Hematopoietic multipotent progenitor cell treated with erythropoietin and hydrocortisone succinate and interleukin-3 and kit ligand, for 4 days (in vitro differentiated cells): ENCODE measurements at regions not wholly inside any gene's neighbourhood (a gene's known extent, or its start where the extent isn't known, plus 50 kb on each side); places are given as distances from the start of the nearest gene placed in this dataset.
"Not testable (repeated sequence)": the region's sequence is repeated elsewhere in the genome, so short reads cannot be mapped to it uniquely, and the experiment has no call there.

ENCODE experiments used
- DNase-seq: peaks from one replicate; pipeline ENCODE4 v3.0.0-alpha.2; 2015

DNA sequence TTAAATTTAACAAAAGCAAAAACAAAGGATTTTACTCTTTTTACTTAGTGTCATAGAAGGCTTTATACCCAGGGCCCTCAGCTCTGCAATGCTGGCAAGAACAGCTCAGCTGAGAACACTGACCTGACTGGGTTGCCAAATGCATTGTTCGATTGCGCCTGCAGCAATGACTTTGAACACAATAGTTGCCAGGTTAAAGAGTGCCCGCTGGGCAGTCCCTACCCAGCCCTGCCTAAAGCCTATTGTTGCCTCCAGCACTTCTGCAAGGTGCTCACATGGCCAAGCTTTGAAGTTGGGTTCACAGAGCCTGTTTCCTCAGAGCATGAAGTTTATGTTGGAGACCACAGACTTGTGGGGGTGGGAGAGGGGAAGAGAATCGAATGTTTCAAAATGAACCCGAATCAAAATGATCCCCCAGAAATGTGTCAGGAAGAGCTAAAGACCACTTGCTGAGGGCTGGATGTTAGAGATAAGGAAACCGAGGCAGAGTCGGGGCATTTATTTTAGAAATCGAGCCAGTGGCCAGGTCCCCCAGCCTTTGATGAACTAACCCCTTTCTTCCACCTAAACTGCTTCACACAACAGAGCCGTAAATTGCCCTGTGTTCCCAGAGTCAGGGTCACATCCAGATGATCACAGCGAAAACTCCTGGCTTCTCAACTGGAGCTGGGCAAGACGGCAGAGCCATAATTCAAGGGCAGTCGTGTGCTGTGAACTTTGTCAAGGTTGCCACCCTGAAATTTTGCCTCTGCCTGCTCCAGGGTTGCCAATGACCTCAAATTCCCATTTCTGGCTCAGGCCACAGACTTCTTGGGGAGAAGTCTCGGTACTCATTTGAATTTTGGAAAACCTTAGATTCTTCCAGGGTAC, 55.0 kb downstream of the FOXA2 start:
- no peak for DNase-seq

- no peak for DNase-seq
These were observed 57.8 kb downstream of the FOXA2 start for GRCh38 chr20:22526512-22527012.

DNA sequence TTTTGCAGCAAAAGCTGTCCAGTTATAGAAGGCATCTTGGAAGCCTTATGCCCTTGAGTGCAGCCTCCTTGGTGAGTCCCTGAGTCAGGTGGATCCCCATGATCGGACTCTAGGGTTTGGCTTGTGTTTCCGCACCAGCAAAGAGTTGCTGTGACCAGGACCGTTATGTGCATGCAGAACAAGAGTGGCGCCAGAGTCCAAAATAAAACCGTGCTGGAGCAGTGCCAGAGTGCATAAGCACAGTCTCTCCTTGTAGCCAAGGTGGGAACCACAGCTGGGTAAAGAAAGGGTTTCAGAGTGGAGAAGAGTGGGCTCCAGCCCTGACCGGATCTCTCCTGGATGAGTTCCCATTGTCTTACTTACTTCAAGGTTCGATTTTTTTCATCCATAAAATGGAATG, 58.6 kb downstream of the FOXA2 start:
- DNase-seq: no peak

DNA sequence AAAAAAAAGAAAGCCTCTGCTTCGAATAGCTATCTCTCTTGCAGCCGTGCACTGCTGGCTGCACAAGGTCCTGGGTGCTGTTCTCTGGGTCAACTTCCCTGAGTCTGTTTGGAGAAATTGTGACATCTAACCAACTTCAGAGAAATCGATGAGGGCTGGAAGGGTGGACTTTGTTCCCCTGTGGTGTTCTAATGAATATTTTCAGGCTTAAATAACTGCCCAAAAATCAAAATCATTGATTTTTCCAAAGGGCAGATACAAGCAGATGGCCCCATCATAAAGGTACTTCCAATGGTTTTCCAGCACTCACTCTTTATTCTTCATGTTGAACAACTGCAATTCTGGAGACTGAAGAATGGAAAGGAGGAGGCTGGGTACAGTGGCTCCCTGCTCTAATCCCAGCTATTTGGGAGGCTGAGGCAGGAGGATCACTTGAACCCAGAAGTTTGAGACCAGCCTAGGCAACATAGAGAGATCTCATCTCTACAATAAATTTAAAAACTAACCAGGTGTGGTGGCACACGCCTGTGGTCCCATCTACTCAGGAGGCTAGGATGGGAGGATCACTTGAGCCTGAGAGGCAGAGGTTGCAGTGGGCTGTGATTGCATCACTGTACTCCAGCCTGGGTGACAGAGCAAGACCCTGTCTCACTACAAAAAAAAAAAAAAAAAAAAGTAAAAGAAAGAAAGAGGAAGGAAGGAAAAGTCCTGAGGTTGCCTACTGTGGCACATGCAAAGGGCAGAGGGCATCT, 59.1 kb downstream of the FOXA2 start:
- no peak for DNase-seq

GRCh38 chr20:22524393-22525015, 59.9 kb downstream of the FOXA2 start:
- DNase-seq: no peak

DNA sequence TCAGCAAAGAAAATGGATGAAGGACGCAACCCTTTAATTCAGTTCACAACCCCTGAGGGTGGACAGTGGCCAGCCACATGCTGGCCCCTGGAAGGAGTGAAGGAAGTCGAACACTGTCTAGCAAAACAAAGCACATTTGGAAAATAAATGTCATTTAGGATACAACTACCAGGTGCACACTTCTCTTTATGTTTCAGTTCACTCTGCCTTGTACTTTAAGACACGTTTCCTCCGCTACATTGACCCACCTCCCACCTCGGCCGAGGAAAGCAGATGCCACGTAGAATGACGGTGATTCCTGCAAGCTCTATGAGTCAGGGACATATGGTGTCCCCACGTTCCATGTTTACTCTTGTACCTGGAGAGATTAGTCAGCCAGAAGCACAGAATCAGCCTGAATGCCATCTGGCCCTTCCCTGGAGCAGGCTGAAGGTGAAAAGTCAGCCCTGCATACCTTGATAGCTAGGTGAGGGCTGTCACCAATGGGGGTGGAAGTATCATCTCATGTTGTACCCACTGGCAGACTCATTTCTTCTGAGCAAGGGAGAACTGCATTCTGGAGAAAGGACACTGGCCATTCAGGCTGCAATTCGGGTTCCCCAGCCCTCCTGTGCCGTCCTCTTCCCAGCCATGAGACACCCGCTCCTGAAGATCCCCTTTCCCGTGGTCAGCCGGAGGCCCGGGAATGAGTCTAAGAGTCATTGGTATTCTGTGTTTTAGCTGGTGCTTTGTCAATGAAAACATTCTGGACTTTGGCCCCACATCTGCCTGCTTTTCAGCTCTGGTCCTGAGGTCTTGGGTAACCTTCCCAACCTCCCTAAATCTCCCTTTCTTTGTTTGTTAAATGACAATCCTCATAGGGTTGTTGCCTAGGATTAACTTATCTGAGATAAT, 60.6 kb downstream of the FOXA2 start:
- DNase-seq: no peak

DNA sequence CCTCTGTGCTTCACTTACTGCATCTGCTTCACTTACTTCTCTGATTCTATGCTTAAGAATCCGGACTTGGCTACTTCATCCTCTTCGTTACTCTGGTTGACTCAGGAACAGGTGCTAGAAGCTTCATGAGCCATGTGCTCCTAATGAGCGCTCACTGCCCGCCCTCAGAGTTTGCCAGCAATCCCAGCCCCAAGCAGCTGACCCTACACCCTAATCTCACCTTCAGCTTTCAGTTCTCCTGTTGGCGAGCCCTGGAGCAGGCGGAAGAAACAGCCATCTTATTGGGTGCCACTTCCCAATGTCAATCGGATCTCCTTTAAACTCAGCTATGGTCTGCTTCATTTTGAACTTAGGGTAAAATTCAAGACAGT, 61.3 kb downstream of the FOXA2 start:
- DNase-seq: no peak

DNA sequence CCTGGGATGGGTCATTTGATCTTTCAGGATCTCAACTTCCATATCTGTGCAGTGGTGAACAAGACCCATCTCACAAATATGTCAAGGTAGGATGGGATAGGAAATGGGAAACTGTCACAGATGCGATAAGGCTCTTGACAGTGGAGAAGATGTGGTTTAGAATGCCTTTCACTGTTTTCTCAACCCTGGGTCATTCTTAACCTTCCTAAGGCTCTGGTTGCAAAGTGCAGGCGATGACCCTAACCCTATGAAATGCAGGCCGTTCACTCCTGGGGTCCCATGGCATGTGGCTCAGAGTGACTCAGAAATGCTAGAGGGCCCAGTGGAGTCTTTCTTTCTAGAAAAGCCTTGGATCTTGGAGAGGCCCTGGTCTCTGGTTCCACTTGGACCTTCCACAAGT, 61.7 kb downstream of the FOXA2 start:
- no peak for DNase-seq

GRCh38 chr20:22521940-22522339, 62.4 kb downstream of the FOXA2 start:
- DNase-seq: not testable (repeated sequence)

DNA sequence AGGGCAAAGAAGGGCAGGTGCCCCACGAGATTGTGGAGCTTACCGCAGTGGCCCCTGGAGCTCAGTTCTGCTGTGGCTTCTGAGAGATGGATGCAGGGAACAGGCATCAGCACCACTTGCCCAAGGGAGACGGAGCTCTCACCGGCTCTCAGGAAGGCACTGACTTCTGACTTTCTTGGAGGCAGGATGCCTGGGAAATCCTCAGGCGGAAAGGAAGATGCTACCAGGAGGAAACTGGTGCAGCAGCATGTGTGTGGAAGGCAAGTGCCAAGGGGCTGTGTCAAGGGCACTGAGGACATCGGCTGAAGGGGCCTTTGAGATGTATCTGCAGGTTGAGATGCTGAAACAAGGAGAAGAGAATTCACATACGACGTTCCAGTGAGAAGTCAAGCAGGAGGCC, 64.0 kb downstream of the FOXA2 start:
- no peak for DNase-seq

DNA sequence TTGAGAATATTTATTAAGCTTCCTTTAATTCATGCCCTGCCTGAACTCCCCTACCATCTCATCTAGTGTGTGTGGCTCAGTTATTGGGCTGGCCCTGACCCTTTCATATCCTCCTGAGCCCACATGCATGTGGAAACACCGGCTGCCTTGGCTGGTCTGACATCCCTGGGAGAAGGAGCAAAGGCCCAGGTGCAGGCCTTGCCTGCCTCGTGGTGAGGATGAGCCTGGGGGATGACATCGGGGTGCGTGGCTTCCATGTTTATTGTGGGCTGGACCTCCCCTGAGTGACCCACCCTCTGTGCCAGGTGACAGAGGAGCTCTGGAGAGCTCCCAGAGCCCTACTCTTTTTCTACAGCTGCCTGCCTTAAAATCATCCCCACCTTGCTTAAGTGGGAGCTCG, 69.1 kb downstream of the FOXA2 start:
- no peak for DNase-seq

- DNase-seq: no peak
These were observed 70.8 kb downstream of the FOXA2 start for GRCh38 chr20:22513574-22513973.

- no peak for DNase-seq
These were observed 71.4 kb downstream of the FOXA2 start for GRCh38 chr20:22512911-22513489.

DNA sequence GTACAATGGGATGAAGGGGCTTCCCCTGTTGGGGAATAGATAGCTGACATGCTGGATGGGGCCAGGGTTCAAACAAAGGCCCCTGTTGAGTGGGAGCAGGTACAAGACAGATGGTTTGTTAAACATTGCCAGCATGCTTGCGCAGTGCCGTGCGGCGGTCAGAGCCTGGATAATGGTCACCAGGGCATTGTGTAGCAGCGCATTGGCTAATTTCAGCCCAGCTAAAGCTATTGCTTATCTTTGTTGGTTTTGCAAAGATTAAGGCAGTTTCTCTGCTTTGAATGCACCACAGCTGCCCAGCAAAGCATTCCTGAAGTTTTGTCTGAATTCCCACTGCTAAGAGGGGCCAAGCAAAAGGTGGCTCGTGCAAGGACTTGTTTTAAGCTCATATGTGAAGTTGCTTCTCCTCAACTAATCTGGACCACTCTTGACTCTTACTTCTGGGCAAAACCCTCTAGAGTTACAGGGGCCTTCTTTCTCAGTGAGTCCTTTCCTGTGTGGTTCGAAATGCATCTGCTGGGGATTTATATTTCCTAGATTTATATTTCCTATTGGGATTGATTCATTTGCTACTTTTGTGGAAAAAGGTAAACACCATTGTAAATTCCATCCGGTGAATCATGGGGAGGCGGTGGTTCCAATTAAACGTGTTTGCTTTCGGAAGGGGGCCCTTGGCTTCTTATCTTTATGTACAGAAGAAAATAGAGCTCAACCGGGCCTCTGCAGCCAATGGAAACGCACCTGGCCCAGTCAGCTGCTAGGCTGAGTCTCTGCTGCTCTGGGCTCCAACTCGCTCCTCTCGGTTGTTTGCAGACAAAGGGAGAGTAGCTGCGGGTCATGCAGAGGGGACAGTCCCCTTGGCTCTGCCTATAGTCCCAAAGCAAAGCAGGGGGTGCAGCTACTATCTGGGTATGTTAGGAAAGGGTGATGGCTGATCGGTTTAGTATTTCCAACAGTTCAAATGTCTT, 72.1 kb downstream of the FOXA2 start:
- DNase-seq: no peak

- DNase-seq: no peak
These were observed 74.6 kb downstream of the FOXA2 start for GRCh38 chr20:22509843-22510147.

DNA sequence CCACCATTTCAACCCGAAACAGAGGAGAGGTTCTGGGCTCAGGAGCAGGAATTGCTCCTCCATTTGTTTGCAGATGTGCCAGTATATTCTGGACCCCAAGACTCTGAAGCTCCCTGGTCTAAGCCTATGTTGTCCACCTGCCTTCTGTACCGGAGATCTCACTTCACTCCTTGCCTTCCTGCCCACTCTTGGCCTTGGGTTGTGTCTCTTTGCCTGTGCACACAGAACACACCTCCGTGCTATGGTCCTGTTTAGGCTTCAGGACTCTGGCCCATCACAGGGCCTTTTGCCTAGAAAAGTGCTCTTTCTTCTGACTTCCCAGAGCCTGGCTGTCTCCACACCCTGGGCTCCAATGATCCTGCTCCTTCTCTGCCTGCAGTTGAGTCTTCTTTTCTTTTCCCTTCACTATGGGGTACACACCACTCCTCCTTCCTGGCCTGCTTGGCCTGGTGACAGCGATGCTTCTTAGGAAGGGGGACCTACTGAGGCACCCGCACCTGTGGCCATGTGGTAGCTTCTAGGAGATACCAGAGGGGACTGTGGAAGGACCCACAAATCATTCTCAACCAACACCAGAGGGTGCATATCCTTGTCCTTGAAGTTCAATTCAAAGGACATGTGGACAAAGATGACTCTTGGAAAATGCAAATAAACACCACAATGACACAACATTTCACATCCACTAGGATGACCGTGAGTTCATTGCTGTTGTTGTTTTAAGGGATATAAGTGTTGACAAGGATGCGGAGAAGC, 75.1 kb downstream of the FOXA2 start:
- no peak for DNase-seq

DNA sequence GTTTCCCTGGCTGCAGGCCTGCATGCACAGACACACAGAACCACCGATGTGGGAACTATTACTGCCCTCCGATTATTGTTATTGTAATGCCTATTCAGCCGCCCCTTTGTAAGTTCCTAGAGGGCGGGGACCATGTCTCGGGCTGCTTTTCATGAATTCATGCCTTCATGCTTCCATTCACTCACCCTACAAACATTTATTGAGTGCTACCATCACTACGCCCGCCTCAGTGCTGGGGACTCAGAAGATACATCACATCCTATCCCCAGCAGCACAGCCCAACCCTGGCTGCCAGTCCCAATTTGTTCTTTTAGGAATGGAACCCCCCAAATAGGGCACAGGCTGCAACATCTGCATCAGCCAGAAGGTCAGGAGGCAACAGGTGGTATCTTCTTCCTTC, 75.9 kb downstream of the FOXA2 start:
- no peak for DNase-seq

- no peak for DNase-seq
These were observed 77.0 kb downstream of the FOXA2 start for GRCh38 chr20:22507240-22507961.

DNA sequence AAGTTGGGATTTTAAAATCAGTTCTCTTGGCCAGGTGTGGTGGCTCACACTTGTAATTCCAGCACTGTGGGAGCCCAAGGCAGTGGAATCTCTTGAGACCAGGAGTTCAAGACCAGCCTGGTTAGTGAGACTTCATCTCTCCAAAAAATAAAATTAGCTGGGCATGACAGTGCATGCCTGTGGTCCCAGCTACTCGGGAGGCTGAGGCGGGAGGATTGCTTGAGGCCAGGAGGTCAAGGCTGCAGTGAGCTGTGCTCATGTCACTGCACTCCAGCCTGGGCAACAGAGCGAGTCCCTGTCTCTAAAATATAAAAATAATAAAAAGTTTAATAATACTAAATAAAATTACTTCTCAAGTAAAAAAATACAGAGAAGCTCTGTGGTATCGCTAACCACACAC, 77.5 kb downstream of the FOXA2 start:
- DNase-seq: no peak
